ENCODE measurements at regions not wholly inside any gene's neighbourhood (a gene's known extent, or its start where the extent isn't known, plus 50 kb on each side); places are given as distances from the start of the nearest gene placed in this dataset.

- H3K4me3 Mint-ChIP-seq: no peak overlapping the region
- no peak overlapping the region for H3K27ac ChIP-seq (ENCODE audit: low read length)
- H3K36me3 Mint-ChIP-seq: no peaks in the 10 kb centered on the region
- WGBS (ENCODE audit: insufficient coverage): 73% methylated on average over 5 of the region's 5 CpGs
- no peaks in the 10 kb centered on the region for H3K4me1 ChIP-seq (ENCODE audit: control insufficient read depth, insufficient read depth, low read length)
- no peaks in the 10 kb centered on the region for H3K9me3 ChIP-seq (ENCODE audit: control insufficient read depth, insufficient read depth, low read length)
- no peak overlapping the region for H3K27ac Mint-ChIP-seq
- no peaks in the 10 kb centered on the region for H3K36me3 ChIP-seq (ENCODE audit: control insufficient read depth, insufficient read depth, low read length)
- peaks cover 4 to 5% of the 10 kb centered on the region in 2 donors for H3K9me3 Mint-ChIP-seq
- no peak for DNase-seq
- H3K27me3 Mint-ChIP-seq (ENCODE audit: low read depth in 2 of 2): no peaks in the 10 kb centered on the region
- H3K4me1 Mint-ChIP-seq: no peaks in the 10 kb centered on the region
- H3K4me3 ChIP-seq (ENCODE audit: low read length): no peak overlapping the region
- H3K27me3 ChIP-seq (ENCODE audit: control insufficient read depth, insufficient read depth, low read length): no peaks in the 10 kb centered on the region
- TF ChIP-seq, protein P1, sequence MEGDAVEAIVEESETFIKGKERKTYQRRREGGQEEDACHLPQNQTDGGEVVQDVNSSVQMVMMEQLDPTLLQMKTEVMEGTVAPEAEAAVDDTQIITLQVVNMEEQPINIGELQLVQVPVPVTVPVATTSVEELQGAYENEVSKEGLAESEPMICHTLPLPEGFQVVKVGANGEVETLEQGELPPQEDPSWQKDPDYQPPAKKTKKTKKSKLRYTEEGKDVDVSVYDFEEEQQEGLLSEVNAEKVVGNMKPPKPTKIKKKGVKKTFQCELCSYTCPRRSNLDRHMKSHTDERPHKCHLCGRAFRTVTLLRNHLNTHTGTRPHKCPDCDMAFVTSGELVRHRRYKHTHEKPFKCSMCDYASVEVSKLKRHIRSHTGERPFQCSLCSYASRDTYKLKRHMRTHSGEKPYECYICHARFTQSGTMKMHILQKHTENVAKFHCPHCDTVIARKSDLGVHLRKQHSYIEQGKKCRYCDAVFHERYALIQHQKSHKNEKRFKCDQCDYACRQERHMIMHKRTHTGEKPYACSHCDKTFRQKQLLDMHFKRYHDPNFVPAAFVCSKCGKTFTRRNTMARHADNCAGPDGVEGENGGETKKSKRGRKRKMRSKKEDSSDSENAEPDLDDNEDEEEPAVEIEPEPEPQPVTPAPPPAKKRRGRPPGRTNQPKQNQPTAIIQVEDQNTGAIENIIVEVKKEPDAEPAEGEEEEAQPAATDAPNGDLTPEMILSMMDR (IDR thresholded peaks at IDR 0.05): no peak
- intact Hi-C loops (cut with micrococcal nuclease): no loop called here
- ATAC-seq: no peak
These were observed 244.8 kb upstream of the NEIL3 start for GRCh38 chr4:177064729-177065394.

DNA sequence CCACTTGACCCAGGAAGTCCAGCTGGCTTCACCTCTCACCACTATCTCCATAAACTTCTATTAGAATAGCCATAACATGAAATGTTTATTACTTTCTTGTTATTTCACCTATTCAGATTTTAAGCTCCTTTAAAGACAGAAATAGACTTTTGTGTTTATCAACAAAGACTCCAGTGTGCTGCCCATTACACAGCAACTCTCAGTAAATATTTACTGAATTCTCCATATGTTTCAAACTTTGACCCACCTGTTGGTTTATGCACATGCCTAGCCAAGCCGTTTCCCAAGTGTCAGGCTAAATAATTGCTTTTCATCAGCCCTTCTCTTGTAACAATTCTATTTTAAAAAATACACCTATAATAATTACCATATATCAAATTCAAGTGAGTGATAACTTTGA is 242.9 kb upstream of the NEIL3 start:
- Histone ChIP-seq H3K4me1 (ENCODE audit: control insufficient read depth, insufficient read depth, low read length) (no peaks in the 10 kb centered on the region), H3K9me3 (ENCODE audit: control insufficient read depth, insufficient read depth, low read length) (no peaks in the 10 kb centered on the region), H3K27ac (ENCODE audit: low read length) (no peak overlapping the region), H3K4me3 (ENCODE audit: low read length) (no peak overlapping the region), H3K27me3 (ENCODE audit: control insufficient read depth, insufficient read depth, low read length) (no peaks in the 10 kb centered on the region), H3K36me3 (ENCODE audit: control insufficient read depth, insufficient read depth, low read length) (no peaks in the 10 kb centered on the region)
- Mint-ChIP-seq H3K27me3 (ENCODE audit: low read depth in 2 of 2) (no peaks in the 10 kb centered on the region), H3K4me1 (no peaks in the 10 kb centered on the region), H3K4me3 (no peak overlapping the region), H3K27ac (no peak overlapping the region), H3K36me3 (no peaks in the 10 kb centered on the region), H3K9me3 (peaks cover 4 to 5% of the 10 kb centered on the region in 2 donors)
- DNase-seq (no peak), ATAC-seq (no peak)
- 80% methylated on average over 1 of the region's 1 CpG for WGBS (ENCODE audit: insufficient coverage)
- TF ChIP-seq, protein P1 (IDR thresholded peaks at IDR 0.05): no peak
- intact Hi-C loops (cut with micrococcal nuclease): no loop called here

DNA sequence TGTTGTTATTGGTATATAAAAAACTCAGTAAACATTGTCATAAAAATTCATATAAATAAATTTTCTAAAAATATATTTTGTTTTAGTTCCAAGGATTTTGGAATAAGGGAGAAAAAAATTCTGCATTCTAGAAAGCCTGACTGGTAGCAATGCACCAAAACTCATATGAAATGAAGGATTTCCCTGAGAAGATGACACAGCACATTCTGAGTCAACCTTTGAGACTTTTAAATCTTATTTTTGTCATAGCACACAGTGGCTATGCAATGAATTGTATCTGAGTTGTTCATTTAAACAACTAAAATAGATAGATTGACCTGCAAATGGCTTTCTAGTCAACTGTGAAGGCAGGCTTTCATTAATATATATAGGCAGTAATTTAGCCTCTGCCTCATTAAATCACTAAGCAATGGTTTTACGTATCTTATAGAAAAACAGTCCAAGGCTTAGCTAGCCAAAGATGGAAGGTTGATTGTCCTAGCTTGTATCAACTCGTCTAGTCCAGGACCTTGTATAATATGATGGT is 239.1 kb upstream of the NEIL3 start:
- 83% methylated on average over 2 of the region's 2 CpGs for WGBS (ENCODE audit: insufficient coverage)
- no peak overlapping the region for H3K27ac ChIP-seq (ENCODE audit: low read length)
- no peaks in the 10 kb centered on the region for H3K4me1 Mint-ChIP-seq
- TF ChIP-seq, protein P1 (IDR thresholded peaks at IDR 0.05): no peak
- no peaks in the 10 kb centered on the region for H3K36me3 ChIP-seq (ENCODE audit: control insufficient read depth, insufficient read depth, low read length)
- DNase-seq (no peak), ATAC-seq (no peak)
- no peak overlapping the region for H3K4me3 ChIP-seq (ENCODE audit: low read length)
- H3K9me3 Mint-ChIP-seq: no peaks in the 10 kb centered on the region
- no peaks in the 10 kb centered on the region for H3K4me1 ChIP-seq (ENCODE audit: control insufficient read depth, insufficient read depth, low read length)
- intact Hi-C loops (cut with micrococcal nuclease): no loop called here
- H3K9me3 ChIP-seq (ENCODE audit: control insufficient read depth, insufficient read depth, low read length): no peaks in the 10 kb centered on the region
- no peak overlapping the region for H3K27ac Mint-ChIP-seq
- H3K27me3 Mint-ChIP-seq (ENCODE audit: low read depth in 2 of 2): no peaks in the 10 kb centered on the region
- no peak overlapping the region for H3K4me3 Mint-ChIP-seq
- H3K27me3 ChIP-seq (ENCODE audit: control insufficient read depth, insufficient read depth, low read length): no peaks in the 10 kb centered on the region
- no peaks in the 10 kb centered on the region for H3K36me3 Mint-ChIP-seq

Data from natural killer cell (primary cell).